ENCODE measurements at regions not wholly inside any gene's neighbourhood (a gene's known extent, or its start where the extent isn't known, plus 50 kb on each side); places are given as distances from the start of the nearest gene placed in this dataset.
A peak's percentile ranks its signal among the peaks of the same experiment; 100 is the strongest.
"Not testable (repeated sequence)": the region's sequence is repeated elsewhere in the genome, so short reads cannot be mapped to it uniquely, and the experiment has no call there.

DNA sequence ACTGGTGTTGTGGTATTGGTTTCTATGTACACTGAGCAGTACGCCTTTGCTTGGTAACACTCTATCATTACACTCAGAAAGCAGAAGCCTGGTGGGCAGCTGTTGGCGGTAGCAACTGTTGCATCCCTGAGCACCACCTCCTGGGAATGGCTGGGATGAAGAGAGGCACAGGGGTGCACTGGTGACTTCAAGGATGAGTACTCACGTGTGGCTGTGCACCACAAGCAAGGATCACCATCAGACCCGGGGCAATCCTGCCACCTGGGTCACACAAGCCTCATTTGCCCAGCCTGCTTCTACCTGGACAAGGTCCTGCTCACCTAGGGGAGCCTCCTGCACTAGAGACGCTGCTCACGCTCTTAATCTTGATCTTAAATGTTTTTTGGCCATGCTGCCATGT, 336.4 kb downstream of the SI start:
- DNase-seq, result no peak

DNA sequence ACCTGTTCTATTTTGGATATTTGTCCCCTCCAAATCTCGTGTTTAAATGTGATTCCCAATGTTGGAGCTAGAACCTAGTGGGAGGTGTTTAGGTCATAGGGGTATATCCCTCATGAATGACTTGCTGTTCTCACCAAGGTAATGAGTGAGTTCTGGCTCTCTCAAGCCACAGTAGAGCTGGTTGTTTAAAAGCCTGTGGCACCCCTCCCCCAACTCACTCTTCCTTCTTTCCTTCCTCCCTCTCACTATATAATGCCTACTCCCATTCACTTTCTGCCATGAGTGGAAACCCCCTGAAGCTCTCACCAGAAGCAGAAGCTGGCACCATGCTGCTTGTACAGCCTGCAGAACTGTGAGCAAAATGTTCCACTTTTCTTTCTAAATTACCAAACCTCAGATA, 341.1 kb downstream of the SI start:
- no peak for DNase-seq

DNA sequence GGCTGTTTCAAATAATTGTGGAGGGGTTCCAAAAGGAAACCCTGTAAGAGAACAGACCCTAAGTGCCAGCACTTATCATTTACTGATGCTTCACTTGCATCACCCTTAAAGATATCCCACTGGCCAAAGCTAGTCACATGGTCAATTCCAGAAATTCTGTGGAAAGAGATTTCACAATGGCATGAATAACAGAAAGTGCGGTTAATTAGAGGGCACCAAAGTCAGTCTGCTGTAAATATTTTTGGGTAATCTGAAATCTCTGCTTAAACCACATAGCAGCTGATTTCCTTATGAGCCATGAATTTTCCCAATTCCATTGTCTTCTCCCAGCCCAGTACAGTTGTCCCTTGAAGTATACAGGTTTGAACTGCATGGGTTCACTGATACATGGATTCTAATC, 346.1 kb downstream of the SI start:
- DNase-seq, result no peak

DNA sequence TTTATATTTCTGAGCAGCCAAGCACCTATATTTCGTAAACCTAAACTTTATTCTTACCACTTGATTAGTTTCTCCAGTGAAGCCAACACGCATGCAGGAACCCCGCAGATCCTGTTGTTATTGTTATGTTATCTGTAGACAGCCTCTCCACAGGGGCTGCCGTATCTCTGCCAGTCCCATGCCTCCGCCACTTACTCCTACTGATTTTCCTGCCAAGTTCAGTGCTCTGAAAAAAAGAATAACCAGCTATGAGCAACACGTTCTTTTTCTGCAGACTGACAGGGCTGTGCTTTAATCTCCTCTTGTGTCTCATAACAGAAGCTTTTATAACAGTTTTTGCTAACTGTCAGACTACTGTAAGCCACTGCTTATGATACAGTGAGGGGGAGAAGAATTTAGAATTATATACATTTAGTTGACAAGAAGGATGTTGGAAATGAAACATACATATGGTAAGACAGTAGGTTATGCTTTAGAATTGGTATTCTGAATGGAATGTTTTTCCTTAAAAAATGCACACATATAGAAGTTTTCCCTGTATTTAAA, 347.4 kb downstream of the SI start:
- peak in 1 of 2 experiments; percentile 47 for DNase-seq

DNA sequence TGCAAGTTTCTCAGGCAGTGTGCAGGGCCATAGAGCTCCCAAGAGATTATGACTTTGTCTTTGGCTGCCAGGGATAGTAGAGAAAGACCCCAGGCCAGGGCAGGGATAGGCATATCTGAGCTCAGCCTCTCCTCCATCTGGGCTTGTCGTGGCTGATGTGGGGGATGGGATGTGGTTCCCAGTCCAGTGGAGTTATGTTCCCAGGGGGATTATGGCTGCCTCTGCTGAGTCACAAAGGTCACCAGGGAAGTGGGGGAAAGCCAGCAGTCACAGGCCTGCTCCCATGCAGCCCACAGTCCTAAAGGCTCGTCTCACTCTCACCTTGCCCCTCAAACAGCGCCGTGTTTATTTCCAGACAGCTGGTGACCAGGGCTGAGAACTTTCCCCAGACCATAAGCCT, 354.9 kb downstream of the SI start:
- DNase-seq, result no peak

DNA sequence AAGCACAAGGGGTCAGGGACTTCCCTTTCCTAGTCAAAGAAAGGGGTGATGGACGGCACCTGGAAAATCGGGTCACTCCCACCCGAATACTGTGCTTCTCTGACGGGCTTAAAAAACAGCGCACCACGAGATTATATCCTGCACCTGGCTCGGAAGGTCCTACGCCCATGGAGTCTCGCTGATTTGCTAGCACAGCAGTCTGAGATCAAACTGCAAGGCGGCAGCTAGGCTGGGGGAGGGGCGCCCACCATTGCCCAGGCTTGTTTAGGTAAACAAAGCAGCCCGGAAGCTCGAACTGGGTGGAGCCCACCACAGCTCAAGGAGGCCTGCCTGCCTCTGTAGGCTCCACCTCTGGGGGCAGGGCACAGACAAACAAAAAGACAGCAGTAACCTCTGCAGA, 375.5 kb downstream of the SI start:
- DNase-seq, result not testable (repeated sequence)

DNA sequence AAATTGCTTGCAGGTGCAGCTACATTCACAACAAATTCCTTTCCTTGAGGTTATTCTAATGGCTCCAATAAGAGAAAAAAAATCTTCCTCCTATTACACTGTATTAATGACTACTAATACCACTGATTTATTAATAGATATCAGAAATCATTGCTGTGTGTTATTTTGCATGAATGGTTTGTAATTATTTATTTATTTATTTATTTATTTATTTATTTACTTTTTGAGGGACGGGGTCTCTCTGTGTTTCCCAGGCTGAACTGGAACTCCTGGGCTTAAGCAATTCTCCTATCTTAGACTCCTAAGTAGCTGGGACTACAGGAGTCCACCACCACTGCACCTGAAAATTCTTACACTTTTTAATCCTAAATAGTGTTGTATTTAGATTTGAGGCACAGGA, 390.4 kb downstream of the SI start:
- no peak for DNase-seq

DNA sequence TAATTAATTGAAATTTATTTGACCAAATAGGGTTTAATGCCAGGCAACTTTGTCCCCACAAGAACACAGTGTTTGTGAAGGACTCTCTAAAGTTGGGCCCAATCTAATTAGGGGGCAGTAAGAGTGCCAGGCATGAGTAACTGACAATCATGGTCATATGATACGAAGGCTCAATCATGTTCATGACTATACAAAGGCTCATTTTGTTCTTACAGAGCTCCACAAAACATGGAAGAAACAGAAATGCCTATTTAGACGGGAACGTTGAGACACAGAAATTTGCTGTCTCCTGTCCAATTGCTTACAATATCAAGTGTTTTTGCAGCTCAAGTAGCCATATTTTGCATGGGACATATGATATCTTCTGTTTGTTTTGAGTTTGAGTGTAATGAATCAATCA, 391.1 kb downstream of the SI start:
- DNase-seq, result no peak

DNA sequence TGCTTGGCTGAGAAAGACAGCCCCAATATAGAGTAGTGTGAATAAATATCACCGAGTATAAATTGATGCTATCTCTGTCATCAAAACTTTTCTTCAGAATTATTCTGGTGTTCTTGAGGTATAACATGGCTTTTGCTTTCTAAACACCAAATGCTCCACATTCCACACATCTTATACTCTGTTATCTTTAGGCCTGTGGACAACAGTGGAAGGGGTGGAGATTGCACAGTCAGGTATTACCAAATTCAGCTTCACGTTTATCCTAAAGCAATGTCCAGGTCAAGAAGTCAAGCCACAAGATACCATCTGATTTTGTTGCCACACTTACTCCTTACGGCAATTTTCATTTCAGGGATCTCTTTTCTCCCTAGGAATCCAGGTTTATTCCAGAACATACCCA, 394.8 kb downstream of the SI start:
- DNase-seq, result no peak

DNA sequence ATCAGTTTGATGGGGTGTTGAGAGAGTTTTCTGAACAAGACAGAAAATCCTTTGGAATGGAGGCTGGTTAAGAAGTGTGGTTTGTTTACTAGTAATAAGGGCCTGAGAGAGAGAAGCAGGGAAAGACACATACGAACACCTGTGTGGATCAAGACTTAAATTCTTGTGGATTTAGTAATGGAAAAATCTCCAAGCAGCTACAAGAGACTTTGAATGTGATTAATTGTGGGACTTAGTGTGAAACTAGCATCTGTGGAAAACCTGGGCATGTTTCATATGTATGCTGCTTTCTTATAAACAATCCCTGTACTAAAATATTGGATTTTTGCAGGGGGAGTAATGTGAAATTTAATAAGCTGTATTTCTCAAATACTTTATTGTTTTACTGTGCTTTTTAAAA, 399.1 kb downstream of the SI start:
- DNase-seq, result no peak

DNA sequence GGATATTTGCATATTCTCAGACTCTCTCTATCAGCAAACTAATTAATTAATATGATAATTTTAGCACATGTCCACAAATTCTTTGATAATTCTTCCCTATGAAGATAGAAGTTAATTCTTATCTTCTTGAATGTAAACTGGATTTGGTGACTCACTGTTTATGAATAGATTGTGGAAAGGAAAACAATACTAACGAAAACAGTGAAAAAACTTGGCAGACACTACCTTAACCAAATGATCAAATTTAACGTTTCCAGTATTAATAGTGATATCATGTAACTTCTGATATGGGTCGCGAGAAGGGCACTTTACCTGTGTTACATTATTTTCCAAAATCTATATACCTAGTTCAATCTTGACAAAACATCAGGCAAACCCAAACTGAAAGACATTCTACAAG, 401.0 kb downstream of the SI start:
- no peak for DNase-seq

DNA sequence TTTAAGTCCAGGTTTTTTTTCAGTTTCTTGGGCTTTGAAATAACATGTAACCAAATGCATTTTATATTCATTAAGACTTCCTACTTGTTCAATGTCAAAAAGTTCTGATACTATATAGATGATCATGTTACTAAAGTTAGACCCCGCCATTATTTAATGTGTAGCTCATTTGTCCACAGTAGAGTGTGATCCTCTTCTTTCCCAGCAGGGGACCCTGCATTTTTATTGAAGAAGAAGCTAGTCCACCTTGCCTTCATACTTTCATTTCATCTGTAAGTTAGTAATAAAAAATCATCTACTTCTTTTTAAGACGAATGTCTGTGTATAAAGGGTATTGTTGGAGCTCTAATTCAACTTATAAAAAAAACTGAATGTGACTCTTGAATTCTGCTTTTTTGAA, 404.6 kb downstream of the SI start:
- no peak for DNase-seq

DNA sequence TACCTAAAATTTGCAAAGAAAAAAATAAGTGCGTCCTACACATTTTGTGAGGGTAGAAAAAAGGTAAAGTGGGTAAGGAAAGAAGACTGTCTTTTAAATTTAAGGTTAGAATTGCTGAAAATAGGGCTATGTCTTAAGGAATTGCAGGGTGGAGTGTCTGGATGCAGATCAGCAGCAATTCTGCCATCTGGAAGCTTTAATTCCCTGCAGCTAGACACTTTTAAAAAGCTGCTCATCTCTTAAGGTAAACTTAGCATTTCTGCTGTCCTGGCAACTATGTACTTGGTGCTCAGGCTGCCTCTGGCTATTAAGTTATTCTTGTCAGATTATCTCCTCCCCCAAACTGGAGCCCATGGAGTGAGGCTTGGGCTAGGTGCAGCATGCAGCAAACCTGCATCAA, 420.2 kb downstream of the SI start:
- DNase-seq, result peak in 1 of 2 experiments; percentile 37

DNA sequence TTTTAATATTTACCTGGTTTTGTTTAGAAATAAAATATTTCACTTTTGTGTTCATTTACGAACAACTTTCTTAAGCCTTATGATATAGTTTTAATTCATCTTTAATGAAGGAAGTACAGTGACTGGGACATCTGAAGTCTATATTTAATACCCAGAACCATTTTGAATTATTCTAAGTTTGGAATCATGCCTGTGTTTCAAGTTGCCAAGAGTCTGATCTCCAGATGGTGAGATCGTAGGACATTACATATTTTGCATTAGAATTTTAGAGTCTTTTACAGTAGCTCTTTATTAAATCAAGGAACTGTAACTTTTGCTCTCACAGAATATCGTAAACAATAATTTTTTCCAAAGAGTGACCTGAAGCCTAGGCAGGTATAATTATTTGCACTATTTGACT, 420.7 kb downstream of the SI start:
- no peak for DNase-seq

DNA sequence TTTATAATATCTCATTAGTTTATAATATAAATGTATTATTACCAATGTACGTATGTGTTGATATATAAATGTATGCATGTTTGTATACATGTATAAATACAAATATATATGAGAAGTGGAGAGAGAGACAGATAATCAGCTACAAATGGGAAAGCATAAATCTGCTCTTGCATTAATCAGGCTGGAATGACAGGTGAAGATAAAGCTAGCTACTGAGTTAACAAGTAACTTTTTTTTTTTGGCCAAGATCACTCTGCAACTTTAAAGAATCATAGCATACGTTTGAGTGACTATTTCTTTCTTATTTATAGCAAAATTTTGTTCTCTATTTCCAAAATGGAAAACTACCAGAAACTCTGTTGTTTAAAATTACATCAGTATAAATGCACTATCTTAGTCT, 422.8 kb downstream of the SI start:
- no peak for DNase-seq

DNA sequence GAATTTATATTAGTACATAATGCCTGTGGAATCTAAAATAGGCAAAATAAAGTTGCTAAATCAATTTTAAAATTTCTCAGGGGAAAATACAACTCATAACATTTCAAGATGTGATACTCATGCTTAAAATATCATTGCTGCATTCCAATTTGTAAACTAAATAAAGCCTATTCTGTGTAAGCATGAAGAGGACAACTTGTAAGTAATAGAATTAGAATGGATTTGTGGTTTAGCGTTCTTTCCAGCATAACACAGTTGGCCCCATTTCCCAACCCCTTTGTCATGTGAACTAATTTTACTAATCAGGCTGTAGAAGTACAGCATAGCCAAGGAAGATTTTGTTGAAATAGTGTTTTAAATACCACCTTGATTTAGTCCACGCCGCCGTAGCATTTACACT, 437.2 kb downstream of the SI start:
- no peak for DNase-seq

DNA sequence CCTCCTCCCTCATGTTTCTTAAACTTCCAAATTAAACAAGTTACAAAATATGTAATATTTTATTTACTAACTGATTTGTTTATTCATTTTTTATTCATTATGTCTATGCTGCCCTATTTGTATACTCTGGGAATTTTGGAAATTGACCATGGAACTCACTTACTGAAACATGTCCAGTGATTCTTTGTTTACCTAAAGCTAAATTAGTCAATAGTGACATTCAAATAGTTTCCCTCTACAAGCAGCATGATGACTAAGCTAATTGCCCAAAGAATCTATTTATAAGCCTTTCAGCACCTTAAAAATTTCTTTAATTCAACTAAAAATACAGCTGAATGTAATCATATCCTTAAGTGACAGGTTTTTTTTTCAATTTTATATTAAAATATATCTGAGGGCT, 437.7 kb downstream of the SI start:
- peak in 1 of 2 experiments; percentile 5 for DNase-seq

DNA sequence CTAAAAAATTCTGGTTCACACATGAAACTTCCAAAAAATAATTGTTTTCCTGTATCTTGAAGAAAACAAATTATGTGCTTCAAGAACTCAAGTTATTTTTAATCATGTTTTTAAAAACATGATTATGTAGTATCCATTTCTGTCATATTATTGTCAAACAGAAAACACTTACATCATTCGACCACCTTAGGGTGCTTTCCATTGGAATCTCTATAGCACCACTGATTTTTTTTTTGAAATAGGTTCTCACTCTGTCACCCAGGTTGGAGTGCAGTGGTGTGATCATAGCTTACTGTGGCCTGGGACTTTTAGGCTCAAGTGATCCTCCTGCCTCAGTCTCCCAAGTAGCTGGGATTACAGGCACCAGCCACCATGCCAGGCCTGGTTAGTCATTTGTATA, 457.3 kb downstream of the SI start:
- DNase-seq, result no peak

DNA sequence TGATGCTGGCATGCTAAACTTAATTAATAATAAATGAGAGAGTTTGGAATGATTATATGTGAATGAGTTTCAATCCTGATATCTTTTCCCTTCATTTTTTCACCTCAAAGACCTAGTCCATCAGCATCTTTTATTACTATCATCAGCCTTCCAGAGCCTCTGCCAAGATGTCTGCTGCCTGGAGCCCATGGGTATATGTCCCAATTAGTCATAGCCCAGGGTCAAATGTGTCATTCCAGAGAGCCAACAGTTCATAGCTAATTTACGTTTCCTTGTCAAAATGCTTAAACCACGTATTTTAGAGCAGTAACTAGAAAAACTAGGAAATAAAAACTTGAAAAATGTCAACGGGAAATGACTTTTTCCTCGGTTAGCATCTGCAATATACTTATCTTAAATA, 457.9 kb downstream of the SI start:
- no peak for DNase-seq

DNA sequence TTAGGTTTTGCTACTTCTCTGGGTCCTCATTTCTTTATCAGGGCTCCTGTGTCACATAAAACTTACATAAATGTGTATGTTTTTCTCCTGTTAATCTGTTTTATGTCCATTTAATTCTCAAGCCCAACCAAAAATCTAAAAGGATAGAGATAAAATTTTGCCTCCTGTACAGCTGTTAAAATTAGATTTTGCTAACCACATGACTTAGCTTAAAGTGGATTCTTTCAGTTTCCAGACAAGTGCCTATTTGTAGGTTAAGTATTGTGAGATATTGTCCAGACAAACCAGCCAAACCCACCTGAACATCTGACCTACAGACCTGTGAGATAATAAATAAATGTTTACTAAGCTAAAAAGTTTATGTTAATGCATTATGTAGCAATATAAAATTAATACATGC, 465.5 kb downstream of the SI start:
- no peak for DNase-seq

DNA sequence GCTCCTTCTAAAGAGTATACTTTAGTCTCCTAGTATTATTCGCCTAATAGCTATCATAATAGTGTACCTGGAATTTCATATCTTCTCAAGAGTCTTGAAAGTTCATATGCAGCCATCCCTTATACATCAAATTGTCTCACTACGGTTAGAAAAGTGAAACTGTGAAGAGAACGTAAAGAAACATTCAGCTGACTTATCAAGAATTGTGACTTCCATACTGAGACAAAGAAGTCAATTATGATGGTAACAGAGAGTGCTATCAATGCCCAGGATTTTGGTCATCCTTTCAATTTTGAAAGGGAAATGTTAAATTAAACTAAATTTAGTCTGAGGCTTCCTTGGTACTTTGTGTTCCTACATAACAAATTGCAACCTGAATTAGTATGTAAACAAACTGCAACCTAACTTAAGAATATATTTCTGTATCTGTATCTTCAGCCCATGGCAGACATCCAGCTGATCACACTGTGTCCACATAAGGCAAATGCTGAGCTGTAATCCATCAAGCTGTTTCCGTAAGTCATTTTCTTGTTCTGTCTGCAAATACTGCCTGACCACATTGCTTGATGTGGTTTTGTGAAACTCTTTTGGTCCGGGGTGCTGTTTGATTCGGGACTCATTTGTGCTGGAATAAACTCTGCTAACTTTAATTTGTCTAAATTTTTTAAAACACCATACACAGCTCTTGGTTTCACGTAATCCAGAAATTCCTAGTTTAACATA, 469.6 kb downstream of the SI start:
- peak; percentile 27 to 74 for DNase-seq

DNA sequence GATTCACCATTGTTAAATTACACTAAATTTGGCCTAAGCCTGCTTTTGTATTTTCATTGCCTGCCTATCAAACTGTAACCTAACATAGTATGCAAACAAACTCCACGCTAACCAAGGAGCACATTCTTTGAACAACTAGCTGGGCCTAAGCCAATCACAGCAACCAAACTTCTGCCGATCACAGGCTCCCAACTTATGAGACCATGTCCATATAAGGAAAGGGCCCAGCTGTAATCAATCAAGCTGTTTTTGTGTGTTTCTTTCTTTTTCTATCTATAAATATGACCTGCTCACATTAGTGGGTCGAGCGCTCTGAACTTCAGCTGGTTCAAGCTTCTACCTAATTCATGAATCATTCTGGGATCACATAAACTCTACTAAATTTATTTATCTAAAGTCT, 473.6 kb downstream of the SI start:
- DNase-seq, result no peak

DNA sequence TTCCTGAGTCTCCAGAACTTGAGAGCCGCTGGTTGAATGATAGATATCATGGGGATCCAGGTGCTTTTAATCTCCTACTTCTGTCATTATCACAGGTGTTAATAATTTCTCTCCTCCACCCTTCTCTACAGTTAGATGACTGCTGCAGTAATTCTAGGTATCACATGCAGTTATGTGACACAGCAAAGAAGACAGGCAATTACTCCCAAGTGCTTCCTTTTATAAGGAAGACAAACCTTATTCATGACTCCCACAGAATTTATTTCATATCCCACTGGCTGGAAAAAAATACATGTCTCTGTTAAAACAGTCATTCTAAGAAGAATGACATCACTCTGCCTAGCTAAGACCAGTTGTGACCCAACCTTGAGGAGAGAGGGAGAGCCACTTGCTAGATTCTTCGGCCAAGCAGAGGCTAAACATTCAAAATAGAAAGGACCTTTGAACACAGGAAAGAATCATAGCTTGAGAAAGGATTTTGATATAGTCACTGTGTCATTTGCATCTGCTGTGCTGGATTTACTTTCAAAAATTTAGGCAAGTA, 500.6 kb downstream of the SI start:
- peak; percentile 9 to 58 for DNase-seq

DNA sequence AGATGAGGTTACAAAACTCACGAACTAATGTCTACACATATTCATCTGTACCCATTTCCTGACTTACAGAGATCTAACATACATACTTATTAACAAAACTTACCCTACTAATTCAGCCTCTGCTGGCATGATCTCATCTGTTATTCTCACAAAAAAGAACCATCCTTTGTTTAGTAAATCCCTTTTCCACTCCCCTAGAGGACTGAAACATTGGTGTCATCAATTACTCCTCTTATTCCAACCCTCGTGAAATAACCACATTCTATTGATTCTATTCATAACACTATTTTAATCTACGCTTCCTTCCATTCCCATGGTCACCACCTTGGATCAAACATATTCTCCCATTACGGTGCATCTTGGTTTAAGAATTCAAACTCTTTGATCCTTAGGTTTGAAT, 505.9 kb downstream of the SI start:
- DNase-seq, result no peak

DNA sequence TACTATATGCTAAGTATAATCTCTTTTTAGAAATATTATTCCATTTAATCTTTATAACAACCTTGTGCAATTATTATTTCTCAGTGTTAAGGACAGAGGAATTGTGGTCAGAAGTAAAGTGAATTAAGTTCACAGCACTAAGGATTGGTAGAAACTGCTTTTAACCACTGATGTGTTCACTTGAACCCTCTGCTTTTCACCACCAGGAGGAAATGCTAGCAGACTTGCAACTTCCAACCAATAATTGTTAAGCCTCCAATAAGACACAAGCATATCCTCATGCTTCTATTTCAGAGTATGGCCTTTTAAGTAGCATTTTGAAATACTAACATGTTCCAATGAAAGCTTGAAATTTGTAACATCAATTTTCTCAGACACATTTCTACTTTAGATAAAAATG, 527.4 kb downstream of the SI start:
- peak; percentile 9 to 60 for DNase-seq

Measured in NCI-H2081 (cell line).